GM18507 (cell line): ENCODE measurements at regions not wholly inside any gene's neighbourhood (a gene's known extent, or its start where the extent isn't known, plus 50 kb on each side); places are given as distances from the start of the nearest gene placed in this dataset.
"Not testable (repeated sequence)": the region's sequence is repeated elsewhere in the genome, so short reads cannot be mapped to it uniquely, and the experiment has no call there.

Source experiments
- DNase-seq: peaks from one replicate; pipeline ENCODE4 v3.0.0; 2011; ENCODE audit warnings: low read depth; ENCODE audit not compliant: insufficient read length; ENCODE audit errors: extremely low spot score
- FAIRE-seq: peaks from 2 replicates; lab custom pipeline; 2011; peaks lifted over from hg19 to GRCh38; lab: Jason Lieb, UNC

GRCh38 chr11:25483915-25484635 is 847.9 kb upstream of the ANO3 start:
- FAIRE-seq (no peak), DNase-seq (no peak)

GRCh38 chr11:25485315-25485714 is 846.6 kb upstream of the ANO3 start:
- no peak for FAIRE-seq

GRCh38 chr11:25486338-25486737 is 845.6 kb upstream of the ANO3 start:
- not testable (repeated sequence) for FAIRE-seq, DNase-seq

More at GRCh38 chr11:25485315-25485714, 846.6 kb upstream of the ANO3 start:
- no peak for DNase-seq

GRCh38 chr11:25488176-25488575 is 843.8 kb upstream of the ANO3 start:
- not testable (repeated sequence) for FAIRE-seq, DNase-seq

- not testable (repeated sequence) for FAIRE-seq, DNase-seq
Measured at GRCh38 chr11:25501426-25501825, 830.5 kb upstream of the ANO3 start.

GRCh38 chr11:25515576-25515975 is 816.4 kb upstream of the ANO3 start:
- FAIRE-seq (no peak), DNase-seq (no peak)

- no peak for DNase-seq
- no peak for FAIRE-seq
Measured at GRCh38 chr11:25520459-25520858, 811.5 kb upstream of the ANO3 start.

GRCh38 chr11:25527841-25528240 is 804.1 kb upstream of the ANO3 start:
- FAIRE-seq (no peak), DNase-seq (no peak)

GRCh38 chr11:25529572-25529971 is 802.4 kb upstream of the ANO3 start:
- FAIRE-seq: no peak
- DNase-seq: no peak

GRCh38 chr11:25535467-25536272 is 796.3 kb upstream of the ANO3 start:
- FAIRE-seq (no peak), DNase-seq (no peak)

- no peak for DNase-seq
- no peak for FAIRE-seq
Measured at GRCh38 chr11:25536289-25536688, 795.6 kb upstream of the ANO3 start.

- no peak for FAIRE-seq
- no peak for DNase-seq
Measured at GRCh38 chr11:25537393-25537792, 794.5 kb upstream of the ANO3 start.

GRCh38 chr11:25547292-25547691 is 784.6 kb upstream of the ANO3 start:
- no peak for DNase-seq
- no peak for FAIRE-seq

- DNase-seq: no peak
- no peak for FAIRE-seq
Measured at GRCh38 chr11:25562417-25562816, 769.5 kb upstream of the ANO3 start.

- FAIRE-seq (no peak), DNase-seq (no peak)
Measured at GRCh38 chr11:25565846-25566245, 766.1 kb upstream of the ANO3 start.

- no peak for FAIRE-seq
Measured at GRCh38 chr11:25566298-25567200, 765.4 kb upstream of the ANO3 start.

GRCh38 chr11:25576320-25576719 is 755.6 kb upstream of the ANO3 start:
- DNase-seq (no peak), FAIRE-seq (no peak)

More at GRCh38 chr11:25566298-25567200, 765.4 kb upstream of the ANO3 start:
- no peak for DNase-seq

- DNase-seq, FAIRE-seq: not testable (repeated sequence)
Measured at GRCh38 chr11:25579554-25579953, 752.4 kb upstream of the ANO3 start.

- DNase-seq: no peak
- FAIRE-seq: no peak
Measured at GRCh38 chr11:25583596-25583995, 748.3 kb upstream of the ANO3 start.

- no peak for FAIRE-seq
- DNase-seq: no peak
Measured at GRCh38 chr11:25587496-25587895, 744.4 kb upstream of the ANO3 start.
